HL-60 (cell line): ENCODE measurements at regions not wholly inside any gene's neighbourhood (a gene's known extent, or its start where the extent isn't known, plus 50 kb on each side); places are given as distances from the start of the nearest gene placed in this dataset.

Source experiments
- TF ChIP-seq, protein P1 (sequence below): IDR thresholded peaks from one replicate; pipeline ENCODE4 v1.5.1; 2011; ENCODE audit warnings: low read length, control low read depth, inconsistent platforms; ENCODE audit not compliant: insufficient read depth
- TF ChIP-seq, protein P2 (sequence below): IDR thresholded peaks from 2 replicates; pipeline ENCODE4 v1.6.1; 2012; ENCODE audit warnings: low read depth; ENCODE audit not compliant: insufficient replicate concordance

DNA sequence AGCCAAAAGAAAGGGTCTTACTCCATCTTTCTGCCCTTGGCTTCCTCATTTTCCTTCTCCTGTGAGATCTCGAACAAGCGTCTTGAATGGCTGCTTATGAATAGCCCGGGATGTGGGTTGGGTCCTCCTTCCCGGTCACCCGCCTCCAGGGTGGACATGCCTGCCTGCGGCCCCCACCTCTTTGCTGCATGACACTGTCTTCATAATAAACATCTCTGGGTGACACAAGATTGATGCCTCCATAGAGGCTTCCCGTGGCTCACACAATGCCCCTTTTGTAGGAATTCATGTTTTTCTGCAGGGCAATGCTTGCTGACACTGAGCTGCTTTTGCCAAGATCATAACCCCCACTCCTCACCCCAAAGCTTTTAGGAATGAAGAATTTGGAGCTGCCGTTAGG is 125.9 kb downstream of the ZNF664 start:
- TF ChIP-seq, protein P1, sequence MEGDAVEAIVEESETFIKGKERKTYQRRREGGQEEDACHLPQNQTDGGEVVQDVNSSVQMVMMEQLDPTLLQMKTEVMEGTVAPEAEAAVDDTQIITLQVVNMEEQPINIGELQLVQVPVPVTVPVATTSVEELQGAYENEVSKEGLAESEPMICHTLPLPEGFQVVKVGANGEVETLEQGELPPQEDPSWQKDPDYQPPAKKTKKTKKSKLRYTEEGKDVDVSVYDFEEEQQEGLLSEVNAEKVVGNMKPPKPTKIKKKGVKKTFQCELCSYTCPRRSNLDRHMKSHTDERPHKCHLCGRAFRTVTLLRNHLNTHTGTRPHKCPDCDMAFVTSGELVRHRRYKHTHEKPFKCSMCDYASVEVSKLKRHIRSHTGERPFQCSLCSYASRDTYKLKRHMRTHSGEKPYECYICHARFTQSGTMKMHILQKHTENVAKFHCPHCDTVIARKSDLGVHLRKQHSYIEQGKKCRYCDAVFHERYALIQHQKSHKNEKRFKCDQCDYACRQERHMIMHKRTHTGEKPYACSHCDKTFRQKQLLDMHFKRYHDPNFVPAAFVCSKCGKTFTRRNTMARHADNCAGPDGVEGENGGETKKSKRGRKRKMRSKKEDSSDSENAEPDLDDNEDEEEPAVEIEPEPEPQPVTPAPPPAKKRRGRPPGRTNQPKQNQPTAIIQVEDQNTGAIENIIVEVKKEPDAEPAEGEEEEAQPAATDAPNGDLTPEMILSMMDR: no peak
- TF ChIP-seq, protein P2, sequence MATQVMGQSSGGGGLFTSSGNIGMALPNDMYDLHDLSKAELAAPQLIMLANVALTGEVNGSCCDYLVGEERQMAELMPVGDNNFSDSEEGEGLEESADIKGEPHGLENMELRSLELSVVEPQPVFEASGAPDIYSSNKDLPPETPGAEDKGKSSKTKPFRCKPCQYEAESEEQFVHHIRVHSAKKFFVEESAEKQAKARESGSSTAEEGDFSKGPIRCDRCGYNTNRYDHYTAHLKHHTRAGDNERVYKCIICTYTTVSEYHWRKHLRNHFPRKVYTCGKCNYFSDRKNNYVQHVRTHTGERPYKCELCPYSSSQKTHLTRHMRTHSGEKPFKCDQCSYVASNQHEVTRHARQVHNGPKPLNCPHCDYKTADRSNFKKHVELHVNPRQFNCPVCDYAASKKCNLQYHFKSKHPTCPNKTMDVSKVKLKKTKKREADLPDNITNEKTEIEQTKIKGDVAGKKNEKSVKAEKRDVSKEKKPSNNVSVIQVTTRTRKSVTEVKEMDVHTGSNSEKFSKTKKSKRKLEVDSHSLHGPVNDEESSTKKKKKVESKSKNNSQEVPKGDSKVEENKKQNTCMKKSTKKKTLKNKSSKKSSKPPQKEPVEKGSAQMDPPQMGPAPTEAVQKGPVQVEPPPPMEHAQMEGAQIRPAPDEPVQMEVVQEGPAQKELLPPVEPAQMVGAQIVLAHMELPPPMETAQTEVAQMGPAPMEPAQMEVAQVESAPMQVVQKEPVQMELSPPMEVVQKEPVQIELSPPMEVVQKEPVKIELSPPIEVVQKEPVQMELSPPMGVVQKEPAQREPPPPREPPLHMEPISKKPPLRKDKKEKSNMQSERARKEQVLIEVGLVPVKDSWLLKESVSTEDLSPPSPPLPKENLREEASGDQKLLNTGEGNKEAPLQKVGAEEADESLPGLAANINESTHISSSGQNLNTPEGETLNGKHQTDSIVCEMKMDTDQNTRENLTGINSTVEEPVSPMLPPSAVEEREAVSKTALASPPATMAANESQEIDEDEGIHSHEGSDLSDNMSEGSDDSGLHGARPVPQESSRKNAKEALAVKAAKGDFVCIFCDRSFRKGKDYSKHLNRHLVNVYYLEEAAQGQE: no peak
